OCI-LY3 (cell line): ENCODE measurements at regions not wholly inside any gene's neighbourhood (a gene's known extent, or its start where the extent isn't known, plus 50 kb on each side); places are given as distances from the start of the nearest gene placed in this dataset.

Source experiments
- H2AFZ ChIP-seq: fragments of 200-600, 300-600 bp; shearing (Covaris generic); 2 replicates; pipeline ENCODE4 v1.6.0; 2014; ENCODE audit warnings: antibody characterized with exemption, low read depth, low read length
- H3K27ac ChIP-seq: fragments of 200-600, 300-600 bp; sonication (generic); 2 replicates; pipeline ENCODE4 v1.5.1; 2014; ENCODE audit warnings: mild to moderate bottlenecking, low read length, moderate library complexity, mixed read lengths
- H3K27me3 ChIP-seq: fragments of 200-600, 300-600 bp; sonication (generic); 2 replicates; pipeline ENCODE4 v1.6.1; 2014; ENCODE audit warnings: low read depth, low read length, mixed read lengths
- H3K36me3 ChIP-seq: fragments of 200-600, 300-600 bp; sonication (generic); replicated peaks from 2 replicates; pipeline ENCODE3; 2014; ENCODE audit warnings: low read depth, low read length, mixed read lengths
- H3K4me1 ChIP-seq: fragments of 300-600, 200-600 bp; sonication (generic); 2 replicates; pipeline ENCODE4 v1.6.1; 2014; ENCODE audit warnings: low read length, mixed read lengths
- H3K4me2 ChIP-seq: fragments of 200-600, 300-600 bp; sonication (generic); 2 replicates; pipeline ENCODE4 v1.6.1; 2014; ENCODE audit warnings: low read length, mixed read lengths
- H3K4me3 ChIP-seq: fragments of 300-600, 200-600 bp; sonication (generic); 2 replicates; pipeline ENCODE4 v1.5.1; 2014; ENCODE audit warnings: antibody characterized with exemption, mild to moderate bottlenecking, low read length, moderate library complexity
- H3K79me2 ChIP-seq: fragments of 300-600, 200-600 bp; shearing (Covaris generic); 2 replicates; pipeline ENCODE4 v1.6.1; 2014; ENCODE audit warnings: mild to moderate bottlenecking, low read length, mixed read lengths
- H3K9ac ChIP-seq: fragments of 300-600, 200-600 bp; shearing (Covaris generic); 2 replicates; pipeline ENCODE4 v1.6.0; 2014; ENCODE audit warnings: mild to moderate bottlenecking, low read length, moderate library complexity
- H3K9me3 ChIP-seq: fragments of 200-600, 300-600 bp; shearing (Covaris generic); 2 replicates; pipeline ENCODE4 v1.6.1; 2014; ENCODE audit warnings: low read length, mixed read lengths; ENCODE audit not compliant: insufficient read depth
- H4K20me1 ChIP-seq: fragments of 200-600, 300-600 bp; sonication (generic); 2 replicates; pipeline ENCODE4 v1.6.1; 2016; ENCODE audit warnings: low read length, mixed read lengths; ENCODE audit not compliant: insufficient read depth
- EZH2phosphoT487 ChIP-seq: fragments of 200-600 bp; shearing (Covaris generic); IDR thresholded peaks from 2 replicates; pipeline ENCODE4 v1.6.1; 2018; ENCODE audit warnings: antibody characterized with exemption, mixed run types, low read depth
- TF ChIP-seq, protein P1 (sequence below): fragments of 200-600, 300-600 bp; sonication (generic); IDR thresholded peaks from 2 replicates; pipeline ENCODE4 v1.5.1; 2014; ENCODE audit warnings: antibody characterized with exemption, low read length, low read depth

DNA sequence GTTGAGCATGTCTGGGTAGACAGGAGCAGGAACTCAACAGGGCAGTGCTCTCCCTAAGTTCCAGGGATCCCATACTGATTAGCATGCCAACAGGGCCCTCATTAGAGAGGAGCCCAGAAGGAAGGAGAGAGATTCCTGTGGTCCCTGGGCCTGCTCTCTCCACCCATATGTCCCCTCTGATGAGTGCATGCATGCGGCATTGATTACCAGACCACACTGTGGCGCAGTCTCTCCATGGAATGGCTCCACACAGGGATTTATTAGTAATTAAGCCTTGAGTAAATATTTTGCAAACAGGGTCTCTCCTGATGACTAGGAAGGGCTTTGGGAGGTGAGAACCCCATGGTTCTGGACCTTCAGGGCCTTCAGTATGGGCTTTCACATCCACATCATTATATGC lies 60.0 kb upstream of the ST8SIA2 start:
- TF ChIP-seq EZH2phosphoT487 = no peak
- TF ChIP-seq, protein P1, sequence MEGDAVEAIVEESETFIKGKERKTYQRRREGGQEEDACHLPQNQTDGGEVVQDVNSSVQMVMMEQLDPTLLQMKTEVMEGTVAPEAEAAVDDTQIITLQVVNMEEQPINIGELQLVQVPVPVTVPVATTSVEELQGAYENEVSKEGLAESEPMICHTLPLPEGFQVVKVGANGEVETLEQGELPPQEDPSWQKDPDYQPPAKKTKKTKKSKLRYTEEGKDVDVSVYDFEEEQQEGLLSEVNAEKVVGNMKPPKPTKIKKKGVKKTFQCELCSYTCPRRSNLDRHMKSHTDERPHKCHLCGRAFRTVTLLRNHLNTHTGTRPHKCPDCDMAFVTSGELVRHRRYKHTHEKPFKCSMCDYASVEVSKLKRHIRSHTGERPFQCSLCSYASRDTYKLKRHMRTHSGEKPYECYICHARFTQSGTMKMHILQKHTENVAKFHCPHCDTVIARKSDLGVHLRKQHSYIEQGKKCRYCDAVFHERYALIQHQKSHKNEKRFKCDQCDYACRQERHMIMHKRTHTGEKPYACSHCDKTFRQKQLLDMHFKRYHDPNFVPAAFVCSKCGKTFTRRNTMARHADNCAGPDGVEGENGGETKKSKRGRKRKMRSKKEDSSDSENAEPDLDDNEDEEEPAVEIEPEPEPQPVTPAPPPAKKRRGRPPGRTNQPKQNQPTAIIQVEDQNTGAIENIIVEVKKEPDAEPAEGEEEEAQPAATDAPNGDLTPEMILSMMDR = no peak
- Histone ChIP-seq H3K9me3 (no peaks in the 10 kb centered on the region), H3K79me2 (no peaks in the 10 kb centered on the region)

DNA sequence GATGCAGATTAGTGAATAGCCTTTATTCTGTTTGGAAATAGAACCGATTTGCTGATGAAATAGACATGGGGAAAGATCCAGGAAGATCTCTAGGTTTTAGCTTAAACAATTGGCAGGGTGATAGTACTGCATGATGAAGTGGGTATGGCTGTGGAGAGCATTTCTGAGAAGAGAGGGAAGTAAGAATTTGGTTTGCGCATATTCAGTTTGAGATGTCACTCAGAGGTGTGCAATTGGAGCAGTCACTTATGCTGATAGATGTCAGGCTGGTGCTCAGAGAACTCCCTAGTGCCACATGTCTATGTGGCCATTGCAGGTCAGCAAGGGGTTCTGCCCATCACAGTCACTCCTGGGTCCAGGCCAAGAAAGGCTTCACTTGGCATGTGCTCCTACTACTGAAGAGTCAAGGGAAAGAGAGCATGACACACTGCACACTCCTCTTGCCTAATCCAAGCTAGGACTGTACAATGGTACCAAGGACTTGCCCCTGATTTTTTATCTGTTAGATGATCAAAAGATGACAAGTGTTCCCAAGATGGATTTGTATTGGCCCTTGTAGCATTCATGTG lies 57.2 kb upstream of the ST8SIA2 start:
- no peaks in the 10 kb centered on the region for H3K36me3 ChIP-seq
- H3K79me2 ChIP-seq = no peaks in the 10 kb centered on the region
- H3K9ac ChIP-seq = no peak overlapping the region
- H2AFZ ChIP-seq = no peak overlapping the region
- H3K4me2 ChIP-seq = no peak overlapping the region
- H3K4me1 ChIP-seq = no peaks in the 10 kb centered on the region
- no peaks in the 10 kb centered on the region for H4K20me1 ChIP-seq
- no peaks in the 10 kb centered on the region for H3K9me3 ChIP-seq
- no peak overlapping the region for H3K27ac ChIP-seq
- H3K27me3 ChIP-seq = peaks cover 24% of the 10 kb centered on the region; the same call in 1 of the 2 replicates
- no peak for TF ChIP-seq EZH2phosphoT487
- TF ChIP-seq, protein P1 = no peak
- no peak overlapping the region for H3K4me3 ChIP-seq

More for the DNA sequence above, 60.0 kb upstream of the ST8SIA2 start:
- peaks cover 21% of the 10 kb centered on the region; the same call in 1 of the 2 replicates for H3K27me3 ChIP-seq
- no peak overlapping the region for H2AFZ ChIP-seq
- no peak overlapping the region for H3K9ac ChIP-seq
- H3K27ac ChIP-seq = no peak overlapping the region
- no peak overlapping the region for H3K4me3 ChIP-seq
- H3K4me2 ChIP-seq = no peak overlapping the region
- no peaks in the 10 kb centered on the region for H3K36me3 ChIP-seq
- H3K4me1 ChIP-seq = no peaks in the 10 kb centered on the region
- no peaks in the 10 kb centered on the region for H4K20me1 ChIP-seq

DNA sequence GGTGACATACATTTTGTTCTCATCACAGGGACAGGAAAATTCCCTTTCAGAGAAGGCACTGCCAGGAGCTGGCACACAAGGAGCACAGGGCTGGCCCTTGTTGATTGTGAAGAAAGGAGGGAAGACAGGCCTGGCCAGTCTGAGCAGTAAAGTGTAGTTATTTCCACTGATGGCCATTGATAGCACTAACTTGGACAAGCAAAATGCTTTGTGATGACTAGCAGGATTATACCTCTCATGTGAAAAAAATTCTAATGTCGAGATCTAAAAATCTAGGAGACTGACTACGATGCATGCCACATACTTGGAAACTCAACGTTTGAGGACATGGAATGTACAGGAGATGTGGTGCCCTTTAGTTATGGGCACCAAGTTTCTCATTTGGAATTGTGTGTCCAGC lies 54.3 kb upstream of the ST8SIA2 start:
- no peaks in the 10 kb centered on the region for H3K36me3 ChIP-seq

More for the DNA sequence above, 54.3 kb upstream of the ST8SIA2 start:
- Histone ChIP-seq H4K20me1 (no peaks in the 10 kb centered on the region; the same call in 1 of the 2 replicates), H3K4me3 (no peak overlapping the region), H3K27me3 (peaks cover 35% of the 10 kb centered on the region), H3K4me2 (no peak overlapping the region), H3K9ac (no peak overlapping the region), H2AFZ (no peak overlapping the region), H3K27ac (no peak overlapping the region), H3K79me2 (no peaks in the 10 kb centered on the region), H3K9me3 (no peaks in the 10 kb centered on the region), H3K4me1 (peaks cover 8% of the 10 kb centered on the region)
- TF ChIP-seq EZH2phosphoT487 = no peak
